HUES64 (cell line): ENCODE measurements at regions not wholly inside any gene's neighbourhood (a gene's known extent, or its start where the extent isn't known, plus 50 kb on each side); places are given as distances from the start of the nearest gene placed in this dataset.

ENCODE experiments used
- H3K27ac ChIP-seq: 2 replicates; pipeline ENCODE4 v1.7.0; 2013; ENCODE audit warnings: low read depth, low read length, inconsistent platforms
- H3K27me3 ChIP-seq: 2 replicates; pipeline ENCODE4 v1.6.1; 2013; ENCODE audit warnings: mild to moderate bottlenecking, low read length; ENCODE audit not compliant: insufficient read depth
- H3K36me3 ChIP-seq: 2 replicates; pipeline ENCODE4 v1.6.1; 2013; ENCODE audit warnings: mild to moderate bottlenecking, low read length; ENCODE audit not compliant: insufficient read depth
- H3K4me1 ChIP-seq: 2 replicates; pipeline ENCODE4 v1.6.1; 2013; ENCODE audit warnings: mild to moderate bottlenecking, low read length, moderate library complexity; ENCODE audit not compliant: insufficient read depth
- H3K4me3 ChIP-seq: 2 replicates; pipeline ENCODE4 v1.5.1; 2013; ENCODE audit warnings: mild to moderate bottlenecking, low read length, moderate library complexity
- H3K9ac ChIP-seq: 2 replicates; pipeline ENCODE4 v1.6.1; 2013; ENCODE audit warnings: mild to moderate bottlenecking, low read depth, low read length
- H3K9me3 ChIP-seq: 2 replicates; pipeline ENCODE4 v1.6.1; 2013; ENCODE audit warnings: low read depth, low read length; ENCODE audit not compliant: insufficient read depth
- WGBS: fragments of 150-250, 120-280 bp; methylation state at CpG from one replicate; pipeline ENCODE4 v1.1.7; 2013; ENCODE audit warnings: missing lambda C conversion rate; 5-methylcytosine and 5-hydroxymethylcytosine counted together

DNA sequence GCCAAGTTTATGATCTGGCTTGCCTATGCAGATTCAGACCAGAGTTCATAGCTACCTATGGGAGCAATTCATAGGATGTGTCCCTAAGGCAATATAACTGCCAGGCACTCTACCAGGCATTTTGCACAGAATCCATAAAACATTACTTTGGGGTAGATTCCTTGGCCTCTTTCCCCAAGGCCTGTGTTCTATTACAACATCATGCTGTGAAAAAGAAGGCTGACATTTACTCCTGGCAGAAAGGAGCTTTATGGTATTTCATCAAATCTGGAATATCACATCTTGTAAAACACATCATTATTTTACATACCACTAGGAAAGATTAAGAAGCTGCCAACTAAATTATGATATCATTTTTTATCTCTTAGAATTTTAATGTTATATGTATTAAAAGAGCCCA is 287.0 kb upstream of the MARCKS start:
- Histone ChIP-seq H3K27ac (no peak overlapping the region), H3K9me3 (no peaks in the 10 kb centered on the region), H3K9ac (no peak overlapping the region), H3K36me3 (no peaks in the 10 kb centered on the region), H3K4me3 (no peak overlapping the region), H3K4me1 (peaks cover 9% of the 10 kb centered on the region), H3K27me3 (peaks cover 13% of the 10 kb centered on the region)

DNA sequence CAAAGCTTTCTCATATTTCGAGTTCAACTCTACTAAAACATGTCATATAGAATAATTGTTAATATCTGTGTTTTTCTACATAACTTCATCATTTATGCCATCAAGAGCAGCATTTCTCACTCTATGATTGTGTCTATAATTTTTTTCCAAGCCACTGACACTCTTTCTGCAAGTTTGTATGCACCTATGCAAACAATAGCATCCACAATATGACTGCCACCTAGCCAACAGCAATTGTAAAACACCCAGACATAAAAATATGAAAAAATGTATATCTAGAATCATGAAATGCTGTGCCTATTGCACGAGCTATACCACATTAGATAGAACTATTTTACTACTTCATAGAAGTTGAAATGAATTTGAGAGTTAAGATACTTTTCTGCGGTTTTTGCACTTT is 286.5 kb upstream of the MARCKS start:
- H3K27ac ChIP-seq, result no peak overlapping the region
- H3K9ac ChIP-seq, result no peak overlapping the region
- H3K9me3 ChIP-seq, result no peaks in the 10 kb centered on the region
- H3K27me3 ChIP-seq, result peaks cover 8% of the 10 kb centered on the region
- H3K4me1 ChIP-seq, result peaks cover 4% of the 10 kb centered on the region
- WGBS, result no CpG with 5 or more reads among the region's 3 CpGs
- no peak overlapping the region for H3K4me3 ChIP-seq
- H3K36me3 ChIP-seq, result no peaks in the 10 kb centered on the region

- no peak overlapping the region for H3K9ac ChIP-seq
- no peaks in the 10 kb centered on the region for H3K27me3 ChIP-seq
- no peaks in the 10 kb centered on the region for H3K4me1 ChIP-seq
- H3K27ac ChIP-seq, result no peak overlapping the region
- WGBS, result 91% methylated on average over 4 of the region's 4 CpGs
- no peaks in the 10 kb centered on the region for H3K36me3 ChIP-seq
- H3K4me3 ChIP-seq, result no peak overlapping the region
- 0 out of 2 replicates have a peak, but pooled peaks cover 5% of the 10 kb centered on the region for H3K9me3 ChIP-seq
Observed at GRCh38 chr6:113574147-113574546, 283.0 kb upstream of the MARCKS start.

- Histone ChIP-seq H3K27ac (no peak overlapping the region), H3K9ac (no peak overlapping the region), H3K9me3 (0 out of 2 replicates have a peak, but pooled peaks cover 5% of the 10 kb centered on the region), H3K4me1 (no peaks in the 10 kb centered on the region), H3K36me3 (no peaks in the 10 kb centered on the region), H3K4me3 (no peak overlapping the region), H3K27me3 (no peaks in the 10 kb centered on the region)
Observed at GRCh38 chr6:113576310-113576709, 280.8 kb upstream of the MARCKS start.

DNA sequence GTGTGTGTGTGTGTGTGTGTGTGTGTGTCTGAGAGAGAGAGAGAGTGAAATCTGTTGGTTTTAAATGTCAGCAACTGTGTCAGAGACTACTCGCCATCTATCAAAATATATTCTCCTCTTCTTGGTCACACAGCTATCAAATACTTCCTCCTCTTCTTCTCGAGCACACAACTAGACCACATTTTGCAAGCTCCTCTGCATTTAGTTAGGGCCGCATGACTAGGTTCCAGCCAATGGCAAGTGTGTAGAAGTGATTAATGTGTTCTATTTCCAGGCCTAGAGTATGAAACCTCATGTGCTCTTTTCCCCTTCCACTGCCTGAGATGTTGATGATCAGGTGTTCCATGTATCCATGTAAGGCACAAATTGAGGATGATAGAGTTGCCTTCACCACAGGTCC is 278.5 kb upstream of the MARCKS start:
- no peak overlapping the region for H3K4me3 ChIP-seq
- no peaks in the 10 kb centered on the region for H3K27me3 ChIP-seq
- no peak overlapping the region for H3K27ac ChIP-seq
- 0 out of 2 replicates have a peak, but pooled peaks cover 5% of the 10 kb centered on the region for H3K9me3 ChIP-seq
- H3K9ac ChIP-seq, result no peak overlapping the region
- H3K4me1 ChIP-seq, result no peaks in the 10 kb centered on the region
- 93% methylated on average over 3 of the region's 3 CpGs for WGBS
- H3K36me3 ChIP-seq, result no peaks in the 10 kb centered on the region

GRCh38 chr6:113584767-113585166 is 272.4 kb upstream of the MARCKS start:
- Histone ChIP-seq H3K27ac (no peak overlapping the region), H3K27me3 (no peaks in the 10 kb centered on the region), H3K9ac (no peak overlapping the region), H3K4me3 (no peak overlapping the region), H3K4me1 (peaks cover 33% of the 10 kb centered on the region), H3K36me3 (no peaks in the 10 kb centered on the region), H3K9me3 (no peaks in the 10 kb centered on the region)
- 83% methylated on average over 4 of the region's 4 CpGs for WGBS

DNA sequence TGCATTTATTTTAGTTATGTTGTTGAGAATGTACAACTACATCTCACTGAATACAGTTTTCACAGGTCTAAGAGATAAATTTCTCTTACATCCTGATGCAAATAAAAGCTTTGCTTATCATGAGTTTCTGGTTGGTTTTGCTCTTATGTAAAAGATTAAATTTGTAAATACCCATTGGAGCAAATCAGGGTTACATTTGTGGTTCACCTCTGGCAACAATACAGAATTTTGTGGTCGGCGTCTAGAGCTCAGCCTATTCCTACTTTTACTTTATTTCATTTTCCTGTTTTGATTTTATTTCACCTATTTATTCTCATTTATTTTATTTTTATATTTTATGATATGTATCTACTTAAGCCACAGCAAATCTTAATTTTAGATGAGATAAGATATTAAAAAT is 271.9 kb upstream of the MARCKS start:
- no peaks in the 10 kb centered on the region for H3K9me3 ChIP-seq
- H3K27me3 ChIP-seq, result no peaks in the 10 kb centered on the region
- H3K27ac ChIP-seq, result no peak overlapping the region
- peaks cover 33% of the 10 kb centered on the region for H3K4me1 ChIP-seq
- H3K36me3 ChIP-seq, result no peaks in the 10 kb centered on the region
- 100% methylated on average over 2 of the region's 2 CpGs for WGBS
- H3K9ac ChIP-seq, result no peak overlapping the region
- H3K4me3 ChIP-seq, result no peak overlapping the region

DNA sequence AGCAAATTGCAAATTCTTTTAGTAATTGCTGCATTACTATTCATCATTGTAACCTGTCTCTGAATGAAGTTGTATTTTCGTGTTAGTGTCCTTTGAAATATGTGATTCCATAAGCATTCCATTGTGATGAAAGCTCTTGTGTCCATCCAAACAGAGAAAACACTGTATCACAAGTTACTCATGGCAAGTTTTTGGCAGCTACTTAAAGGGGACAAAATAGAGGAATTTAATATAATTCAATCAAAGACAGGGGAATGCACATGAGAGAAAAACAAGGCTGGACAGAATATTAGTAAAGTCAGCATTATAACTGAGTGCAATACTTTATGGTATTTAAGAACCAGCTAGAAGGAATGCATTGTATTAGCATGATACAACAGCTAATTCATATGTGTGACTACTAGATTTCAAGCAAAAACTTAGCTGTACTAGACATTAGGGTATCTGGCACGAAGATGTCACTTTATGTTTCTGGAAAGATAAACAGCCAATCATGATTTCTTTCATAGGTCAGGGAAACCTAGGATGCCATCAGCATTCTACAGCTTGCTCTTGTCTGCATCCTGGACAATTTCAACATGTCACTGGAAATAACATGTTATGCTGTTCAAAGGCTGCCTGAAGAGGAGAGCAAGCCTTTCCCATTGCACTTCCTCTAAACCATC is 270.6 kb upstream of the MARCKS start:
- H3K4me1 ChIP-seq, result peaks cover 41% of the 10 kb centered on the region
- H3K27me3 ChIP-seq, result no peaks in the 10 kb centered on the region
- peak overlapping the region; percentile 37 for H3K4me3 ChIP-seq
- H3K9ac ChIP-seq, result peak overlapping the region; percentile 42
- WGBS, result 30% methylated on average over 1 of the region's 2 CpGs
- no peaks in the 10 kb centered on the region for H3K9me3 ChIP-seq
- no peaks in the 10 kb centered on the region for H3K36me3 ChIP-seq
- peak overlapping the region; percentile 91 for H3K27ac ChIP-seq

DNA sequence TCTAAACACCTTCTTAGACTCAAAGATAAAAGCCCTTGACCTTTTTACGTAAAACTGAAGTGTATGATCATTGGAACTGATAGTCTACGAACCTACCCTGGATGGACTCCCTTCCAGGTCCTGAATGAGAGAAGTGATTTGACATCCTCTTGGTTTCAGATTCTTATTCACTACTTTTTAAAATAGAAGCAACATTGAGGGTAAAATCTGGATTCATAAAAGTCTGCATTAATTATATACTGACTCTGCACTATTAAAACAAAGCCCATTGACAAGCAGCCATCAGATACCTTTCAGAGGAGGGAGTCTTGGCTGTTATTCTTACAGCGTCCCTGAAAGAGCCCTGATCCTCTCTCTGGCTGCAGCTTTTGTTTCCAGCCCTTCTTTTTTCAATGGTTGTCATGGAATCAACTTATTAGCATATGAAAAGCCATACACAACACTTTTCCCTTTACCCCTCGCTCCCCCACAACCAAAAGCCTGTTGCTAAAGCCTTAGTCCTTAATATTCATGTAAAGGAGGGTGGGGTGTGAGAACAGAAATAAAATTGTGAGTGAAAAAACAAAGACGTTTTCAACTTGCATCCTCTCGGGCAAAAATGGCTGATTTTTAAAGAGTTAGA is 270.0 kb upstream of the MARCKS start:
- no peaks in the 10 kb centered on the region for H3K9me3 ChIP-seq
- 13% methylated on average over 5 of the region's 6 CpGs for WGBS
- H3K4me3 ChIP-seq, result peak overlapping the region; percentile 37
- no peaks in the 10 kb centered on the region for H3K27me3 ChIP-seq
- no peaks in the 10 kb centered on the region for H3K36me3 ChIP-seq
- H3K4me1 ChIP-seq, result peaks cover 48% of the 10 kb centered on the region
- H3K27ac ChIP-seq, result peak overlapping the region; percentile 91
- H3K9ac ChIP-seq, result peak overlapping the region; percentile 62

DNA sequence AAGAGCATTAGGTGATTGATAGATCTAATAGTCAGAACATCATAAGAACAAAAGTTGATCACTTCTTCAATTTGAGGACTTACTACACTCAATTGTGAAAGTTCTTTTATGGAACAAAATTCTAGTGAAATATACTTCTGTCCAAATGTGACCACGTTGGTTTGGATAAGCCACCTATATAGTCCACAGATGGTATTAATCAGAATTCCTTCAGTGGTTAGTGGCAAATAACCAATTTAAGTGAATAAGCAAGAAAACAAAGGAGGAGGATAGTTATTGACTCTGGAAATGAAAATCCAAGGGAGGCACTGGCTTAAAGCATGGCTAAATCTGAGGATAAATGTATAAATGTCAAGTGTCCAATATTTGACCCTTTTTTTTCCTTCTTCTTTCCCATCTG is 268.5 kb upstream of the MARCKS start:
- no peak overlapping the region for H3K27ac ChIP-seq
- H3K9me3 ChIP-seq, result no peaks in the 10 kb centered on the region
- H3K27me3 ChIP-seq, result no peaks in the 10 kb centered on the region
- no peak overlapping the region for H3K4me3 ChIP-seq
- WGBS, result no CpG with 5 or more reads among the region's 1 CpG
- H3K4me1 ChIP-seq, result peaks cover 57% of the 10 kb centered on the region
- H3K36me3 ChIP-seq, result no peaks in the 10 kb centered on the region
- H3K9ac ChIP-seq, result no peak overlapping the region

- Histone ChIP-seq H3K9me3 (no peaks in the 10 kb centered on the region), H3K4me1 (peaks cover 41% of the 10 kb centered on the region), H3K27me3 (no peaks in the 10 kb centered on the region), H3K36me3 (no peaks in the 10 kb centered on the region), H3K4me3 (no peak overlapping the region), H3K27ac (peak overlapping the region; percentile 31; the same call in 1 of the 2 replicates), H3K9ac (no peak overlapping the region)
- 81% methylated on average over 2 of the region's 2 CpGs for WGBS
Observed at GRCh38 chr6:113591896-113592827, 265.0 kb upstream of the MARCKS start.
